HG03066 (cell line): ENCODE measurements at regions not wholly inside any gene's neighbourhood (a gene's known extent, or its start where the extent isn't known, plus 50 kb on each side); places are given as distances from the start of the nearest gene placed in this dataset.
"Not testable (repeated sequence)": the region's sequence is repeated elsewhere in the genome, so short reads cannot be mapped to it uniquely, and the experiment has no call there.

Source experiments
- ATAC-seq: cut with Tn5 transposase; IDR thresholded peaks from one replicate; pipeline ENCODE4 v1.9.1; 2021; ENCODE audit warnings: low read depth; ENCODE audit not compliant: unreplicated experiment

DNA sequence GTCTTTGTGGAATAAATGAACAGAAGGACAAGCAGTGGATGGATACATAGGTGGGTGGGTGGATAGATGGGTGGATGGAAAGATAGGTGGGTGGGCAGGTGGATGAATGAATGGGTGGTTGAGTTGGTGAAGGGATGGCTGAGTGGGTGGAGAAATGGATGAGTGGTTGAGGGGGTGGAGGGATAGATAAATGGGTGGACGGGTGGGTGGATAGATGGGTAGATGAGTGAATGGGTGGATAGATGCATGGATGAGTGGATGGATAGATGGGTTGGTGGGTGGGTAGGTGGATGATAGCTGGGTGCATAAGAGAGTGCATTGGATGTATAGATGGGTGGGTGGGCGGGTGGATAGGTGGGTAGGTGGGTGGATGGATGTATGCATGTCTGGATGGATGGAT, 63.5 kb downstream of the UNC93B1 start:
- not testable (repeated sequence) for ATAC-seq

DNA sequence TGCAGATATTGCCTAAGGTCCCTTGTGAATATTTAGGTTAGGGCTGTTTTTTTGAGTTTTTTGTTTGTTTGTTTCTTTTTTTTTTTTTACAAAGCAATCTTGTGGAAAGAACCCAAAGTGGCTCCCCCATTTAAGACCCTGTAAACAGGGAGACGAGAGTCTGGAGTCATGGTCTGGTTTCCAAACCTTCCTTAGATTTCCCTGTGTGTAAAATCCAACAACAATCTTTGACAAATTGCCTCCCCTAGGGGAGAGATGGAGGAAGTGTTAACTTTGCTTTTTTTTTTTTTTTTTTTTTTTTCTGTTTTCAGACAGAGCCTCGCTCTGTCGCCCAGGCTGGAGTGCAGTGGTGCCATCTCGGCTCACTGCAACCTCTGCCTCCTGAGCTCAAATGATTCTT, 64.9 kb downstream of the UNC93B1 start:
- ATAC-seq = not testable (repeated sequence)

DNA sequence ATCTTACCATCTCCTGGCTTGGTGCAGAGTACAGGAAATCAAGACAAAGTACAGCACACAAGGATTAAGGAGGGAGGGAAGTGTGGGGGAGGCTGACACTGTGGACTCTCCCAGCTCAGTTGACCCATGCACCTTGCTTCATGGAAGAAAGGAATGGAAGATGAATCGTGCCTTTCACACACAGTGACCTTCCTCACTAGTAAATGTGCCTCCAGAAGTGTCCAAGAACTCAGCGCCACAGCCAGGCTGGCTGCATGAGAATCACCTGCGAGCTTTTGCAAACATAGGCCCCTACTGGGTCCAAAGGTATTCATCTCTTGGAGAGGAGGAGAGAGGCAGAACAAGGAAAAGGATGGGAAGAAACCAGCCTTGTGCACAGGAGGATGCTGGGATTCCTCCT, 65.5 kb downstream of the UNC93B1 start:
- ATAC-seq = not testable (repeated sequence)

DNA sequence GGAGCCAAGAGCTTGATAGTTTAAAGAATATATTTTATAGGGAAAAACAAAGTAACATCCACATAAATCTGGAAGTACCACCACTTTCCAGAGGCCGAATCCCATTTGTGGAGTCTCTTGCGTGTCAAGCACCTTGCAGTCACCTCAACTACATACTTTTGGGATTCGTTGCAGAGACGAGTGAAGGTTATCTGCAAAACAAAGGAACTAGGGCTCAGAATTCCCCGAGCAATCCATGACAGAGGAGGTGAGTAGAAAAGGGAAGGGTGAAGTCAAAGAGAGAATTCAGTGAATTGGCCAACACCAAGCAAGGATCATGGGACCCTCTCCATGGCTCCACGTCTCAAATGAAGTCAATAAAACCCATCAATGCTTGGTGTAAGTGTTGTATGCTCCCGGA, 80.3 kb downstream of the UNC93B1 start:
- not testable (repeated sequence) for ATAC-seq

DNA sequence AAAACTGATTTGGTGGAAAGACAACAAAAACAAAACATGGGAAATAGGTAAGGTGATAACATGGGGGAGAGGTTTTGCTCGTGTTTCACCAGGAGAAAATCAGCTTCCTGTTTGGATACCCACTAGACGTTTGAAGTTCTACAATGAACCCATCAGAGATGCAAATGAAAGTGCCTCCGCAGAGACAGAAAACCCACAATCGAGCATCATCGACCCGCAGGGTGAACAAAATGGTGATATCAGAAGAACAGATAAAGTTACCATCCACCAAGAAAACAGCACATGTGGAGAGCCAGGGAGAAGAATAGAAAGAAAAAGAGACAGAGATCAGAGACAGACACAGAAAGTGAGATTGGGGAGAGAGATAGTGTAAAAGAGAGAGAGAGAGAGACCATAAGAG, 83.4 kb downstream of the UNC93B1 start:
- ATAC-seq = not testable (repeated sequence)

DNA sequence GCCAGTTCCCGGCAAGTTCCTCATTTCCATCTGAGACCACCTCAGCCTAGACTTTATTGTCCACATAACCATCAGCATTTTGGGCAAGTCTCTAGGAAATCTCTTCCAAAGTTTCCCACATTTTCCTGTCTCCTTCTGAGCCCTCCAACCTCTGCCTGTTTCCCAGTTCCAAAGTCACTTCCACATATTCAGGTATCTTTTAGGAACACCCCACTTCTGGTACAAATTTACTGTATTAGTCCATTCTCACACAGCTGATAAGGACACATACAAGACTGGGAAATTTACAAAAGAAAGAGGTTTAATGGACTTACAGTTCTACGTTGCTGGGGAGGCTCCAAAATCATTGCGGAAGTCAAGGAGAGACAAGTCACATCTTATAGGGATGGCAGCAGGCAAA, 91.7 kb downstream of the UNC93B1 start:
- not testable (repeated sequence) for ATAC-seq

DNA sequence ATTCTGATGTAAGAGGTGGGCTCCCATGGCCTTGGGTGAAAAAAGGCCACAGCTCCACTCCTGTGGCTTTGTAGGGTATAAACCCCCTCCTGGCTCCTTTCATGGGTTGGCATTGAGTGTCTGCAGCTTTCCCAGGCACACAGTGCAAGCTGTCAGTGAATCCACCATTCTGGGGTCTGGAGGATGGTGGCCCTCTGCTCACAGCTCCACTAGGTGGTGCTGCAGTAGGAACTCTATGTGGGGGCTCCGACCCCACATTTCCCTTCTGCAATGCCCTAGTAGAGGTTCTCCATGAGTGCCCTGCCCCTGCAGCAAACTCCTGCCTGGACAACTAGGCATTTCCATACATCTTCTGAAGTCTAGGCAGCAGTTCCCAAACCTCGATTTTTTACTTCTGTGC, 92.7 kb downstream of the UNC93B1 start:
- ATAC-seq = not testable (repeated sequence)

DNA sequence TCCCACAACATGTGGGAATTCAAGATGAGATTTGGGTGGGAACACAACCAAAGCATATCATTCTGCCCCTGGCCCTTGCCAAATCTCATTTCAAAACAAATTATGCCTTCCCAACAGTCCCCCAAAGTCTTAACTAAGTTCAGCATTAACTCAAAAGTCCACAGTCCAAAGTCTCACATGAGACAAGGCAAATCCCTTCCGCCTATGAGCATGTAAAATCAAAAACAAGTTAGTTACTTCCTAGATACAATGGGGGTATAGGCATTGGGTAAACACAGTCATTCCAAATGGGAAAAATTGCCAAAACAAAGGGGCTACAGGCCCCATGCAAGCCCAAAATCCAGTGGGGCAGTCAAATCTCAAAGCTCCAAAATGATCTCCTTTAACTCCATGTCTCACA, 93.1 kb downstream of the UNC93B1 start:
- ATAC-seq = not testable (repeated sequence)

DNA sequence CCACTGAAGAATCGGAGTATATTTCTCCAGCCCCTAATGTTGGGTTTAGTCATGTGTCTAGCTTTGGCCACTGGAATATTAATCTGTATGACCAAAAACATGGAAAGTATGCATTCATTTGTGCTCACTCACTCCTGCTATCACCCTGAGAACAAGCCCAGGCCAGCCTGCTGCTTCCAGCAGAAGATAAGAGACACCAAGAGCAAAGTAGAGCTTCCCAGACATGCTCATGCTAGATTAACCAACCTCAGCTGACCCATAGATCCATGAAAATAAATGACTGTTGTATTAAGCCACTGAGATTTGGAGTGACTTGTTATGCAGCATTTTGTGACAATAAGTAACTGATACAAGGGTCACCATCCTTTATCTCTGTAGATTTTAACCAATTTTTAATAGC, 96.9 kb downstream of the UNC93B1 start:
- not testable (repeated sequence) for ATAC-seq

DNA sequence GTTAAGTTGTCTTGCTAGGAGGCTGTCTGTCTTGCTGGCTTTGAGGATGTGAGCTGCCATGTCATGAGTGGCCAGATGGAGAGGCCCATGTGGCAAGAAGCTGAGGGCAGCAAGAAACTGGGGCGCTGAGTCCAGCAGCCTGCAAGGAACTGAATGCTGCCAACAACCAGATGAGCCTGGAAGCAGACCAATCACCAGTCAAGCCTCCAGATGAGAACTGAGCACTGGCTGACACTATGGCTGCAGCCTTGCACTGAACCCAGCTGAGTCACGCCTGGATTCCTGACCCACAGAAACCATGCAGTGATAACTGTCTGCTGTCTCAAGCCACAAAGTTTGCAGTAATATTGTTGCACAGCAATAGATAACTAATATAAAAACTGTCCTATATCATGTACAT, 104.4 kb downstream of the UNC93B1 start:
- not testable (repeated sequence) for ATAC-seq

DNA sequence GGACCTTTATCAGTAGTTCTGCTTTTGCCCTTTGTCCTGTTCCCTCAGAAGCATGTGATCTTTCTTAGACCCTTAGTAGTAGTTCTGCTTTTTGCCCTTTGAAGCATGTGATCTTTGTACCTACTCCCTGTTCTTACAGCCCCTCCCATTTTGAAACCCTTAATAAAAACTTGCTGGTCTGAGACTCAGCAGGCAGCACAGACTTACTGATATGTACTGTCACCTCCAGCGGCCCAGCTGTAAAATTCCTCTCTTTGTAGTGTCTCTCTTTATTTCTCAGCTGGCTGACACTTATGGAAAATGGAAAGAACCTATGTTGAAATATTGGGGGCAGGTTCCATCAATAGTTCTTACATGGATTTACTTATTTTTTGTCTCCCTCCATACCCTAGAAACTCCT, 110.4 kb downstream of the UNC93B1 start:
- not testable (repeated sequence) for ATAC-seq

DNA sequence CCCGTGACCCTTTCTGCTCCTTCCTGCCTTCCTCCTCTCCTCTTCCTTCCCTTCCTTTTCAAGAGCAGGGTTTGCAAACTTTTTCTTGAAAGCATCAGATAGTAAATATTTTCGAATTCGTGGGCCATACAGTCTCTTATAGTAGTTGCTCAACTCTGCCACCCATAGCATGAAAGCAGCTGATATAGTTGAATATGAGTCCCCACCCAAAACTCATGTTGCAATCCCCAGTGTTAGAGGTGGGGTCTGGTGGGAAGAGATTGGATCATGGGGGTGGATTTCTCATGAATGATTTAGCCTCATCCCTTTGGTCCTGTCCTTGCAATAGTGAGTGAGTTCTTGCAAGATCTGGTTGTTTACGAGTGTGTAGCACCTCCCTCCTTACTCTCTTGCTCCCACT, 114.3 kb downstream of the UNC93B1 start:
- not testable (repeated sequence) for ATAC-seq

DNA sequence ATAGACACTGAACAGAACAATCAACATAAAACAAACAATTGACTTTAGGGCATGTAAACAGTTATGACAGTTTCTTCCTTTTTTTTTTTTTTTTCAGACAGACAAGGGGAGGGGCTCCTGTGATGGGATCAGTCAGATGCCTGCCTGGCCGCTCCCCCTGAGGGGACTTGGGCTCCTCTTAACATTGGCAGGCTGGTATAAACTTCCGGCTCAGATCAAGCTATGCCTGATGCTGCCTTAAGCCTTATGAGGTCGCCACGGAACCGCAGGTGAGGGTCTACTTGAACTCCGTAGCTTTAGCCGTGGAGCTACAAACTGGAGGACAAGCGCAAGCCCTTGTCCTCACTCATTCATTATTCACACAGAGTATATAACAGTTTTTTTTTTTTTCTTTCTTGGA, 115.8 kb downstream of the UNC93B1 start:
- not testable (repeated sequence) for ATAC-seq

DNA sequence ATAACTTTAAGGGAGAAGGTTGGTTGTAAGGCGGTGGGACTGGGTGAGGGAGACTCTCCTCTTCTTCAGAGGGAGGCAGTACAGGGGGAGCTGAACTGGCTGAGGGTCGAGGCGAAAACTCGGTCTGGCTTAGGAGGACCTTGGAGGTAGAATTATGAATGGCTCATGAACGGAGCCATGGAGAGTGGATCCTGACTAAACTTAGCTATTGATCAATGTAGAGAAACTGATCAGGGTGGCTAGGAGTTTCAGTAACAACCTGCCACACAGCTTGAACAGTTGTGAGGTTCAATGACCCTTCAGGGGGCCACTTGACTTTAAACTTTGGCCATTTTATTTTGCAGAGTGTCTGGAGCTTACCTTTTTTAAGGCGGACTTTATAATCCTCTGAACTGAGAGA, 117.2 kb downstream of the UNC93B1 start:
- not testable (repeated sequence) for ATAC-seq

DNA sequence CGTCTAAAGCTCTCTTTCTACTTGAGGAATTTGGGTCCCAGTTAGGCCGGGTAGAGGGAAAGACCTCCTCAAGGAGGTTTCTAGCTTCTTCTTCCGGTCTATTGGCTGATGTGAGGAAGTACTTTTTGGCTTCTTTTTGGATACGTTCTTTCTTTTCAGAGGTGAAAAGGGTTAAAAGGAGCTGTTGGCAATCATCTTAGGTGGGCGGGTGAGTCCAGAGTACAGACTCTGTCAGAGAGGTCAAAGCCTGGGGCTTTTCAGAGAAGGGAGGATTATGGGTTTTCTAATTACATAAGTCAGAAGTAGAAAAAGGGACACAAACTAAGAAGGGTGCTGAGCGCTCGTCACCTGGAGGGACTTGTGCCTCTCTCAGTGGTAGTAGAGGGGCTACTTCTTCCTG, 117.7 kb downstream of the UNC93B1 start:
- ATAC-seq = not testable (repeated sequence)

DNA sequence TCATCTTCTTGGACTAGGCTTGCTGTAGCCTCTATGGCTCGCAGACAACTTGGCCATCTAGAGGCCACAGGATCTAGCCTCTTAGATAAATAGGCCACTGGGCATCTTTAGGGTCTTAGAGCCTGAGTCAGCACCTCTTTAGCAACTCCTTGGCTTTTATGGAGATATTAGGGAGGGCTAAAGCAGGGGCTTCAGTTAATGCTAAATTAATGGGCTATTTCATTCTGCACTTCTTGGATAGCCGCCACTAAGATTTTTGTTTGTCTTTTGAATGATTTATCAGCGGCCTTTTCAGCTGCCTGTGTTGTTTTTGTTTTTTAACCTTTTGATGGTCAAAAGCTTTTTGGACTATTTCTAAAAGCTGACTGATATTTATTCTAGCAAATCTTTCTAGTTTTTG, 118.3 kb downstream of the UNC93B1 start:
- ATAC-seq = not testable (repeated sequence)

DNA sequence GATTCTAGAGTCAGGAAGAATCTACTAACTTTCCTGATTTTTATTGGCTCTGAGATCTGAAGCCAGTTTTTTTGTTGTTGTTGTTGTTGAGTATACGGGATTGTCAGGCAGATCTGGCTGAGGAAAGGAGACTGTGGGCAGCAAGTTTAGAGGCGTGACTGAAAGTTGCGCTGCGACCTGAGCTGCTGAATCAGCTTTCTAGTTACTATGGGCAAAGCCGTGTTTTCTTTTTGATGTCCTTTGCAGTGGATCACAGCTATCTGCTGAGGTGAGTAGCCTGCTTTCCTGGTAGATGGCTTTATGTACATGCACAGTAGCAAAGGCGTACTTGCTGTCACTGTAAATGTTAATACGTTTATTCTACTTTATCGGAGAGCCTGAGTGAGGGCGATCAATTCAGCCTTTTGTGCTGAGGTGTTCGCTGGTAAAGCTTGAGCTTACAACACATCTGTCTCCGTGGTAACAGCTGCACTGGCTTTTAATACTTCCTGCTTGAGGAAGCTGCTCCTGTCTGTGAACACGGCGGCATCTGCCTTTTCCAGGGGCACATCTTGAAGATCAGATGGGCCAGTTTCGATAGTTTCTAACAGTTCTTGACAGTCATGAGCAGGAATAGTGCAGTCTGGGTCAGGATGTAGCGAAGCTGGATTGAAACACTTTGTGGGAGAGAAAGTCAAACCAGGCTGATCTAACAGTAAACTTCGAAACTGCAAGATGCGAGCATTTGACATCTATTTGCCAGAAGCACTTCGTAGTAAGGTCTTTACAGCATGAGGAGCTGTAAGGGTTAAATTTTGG, 118.9 kb downstream of the UNC93B1 start:
- not testable (repeated sequence) for ATAC-seq

DNA sequence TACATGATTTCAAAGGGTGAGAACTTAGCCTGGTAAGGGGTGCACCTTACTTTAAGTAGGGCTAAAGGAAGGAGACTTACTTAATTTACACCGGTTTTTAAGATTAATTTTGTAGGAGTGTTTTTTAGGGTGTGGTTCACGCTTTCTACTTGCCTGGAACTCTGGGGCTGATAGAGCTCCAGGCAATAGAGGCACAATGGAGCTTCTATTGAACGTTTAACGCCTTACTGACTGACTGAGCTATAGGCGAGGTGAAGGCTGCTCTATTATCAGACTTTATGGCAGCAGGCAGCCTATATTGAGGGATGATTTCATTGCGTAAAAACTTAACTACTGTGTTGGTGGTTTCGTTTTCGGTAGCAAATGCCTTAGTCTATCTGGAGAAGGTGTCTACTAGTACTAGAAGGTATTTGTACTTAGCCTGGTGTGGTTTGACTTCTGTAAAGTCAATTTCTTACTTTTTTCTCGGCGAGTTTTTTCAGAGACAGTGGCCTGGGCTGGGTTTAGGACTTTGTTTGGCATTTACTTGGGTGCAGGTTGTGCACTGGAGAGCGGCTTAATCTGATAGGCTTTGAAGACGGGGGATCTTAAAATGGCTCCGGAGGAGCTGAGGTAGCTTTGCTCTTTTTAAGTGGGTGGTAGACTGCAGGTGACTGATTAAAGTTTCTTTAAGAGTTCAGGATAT, 119.7 kb downstream of the UNC93B1 start:
- not testable (repeated sequence) for ATAC-seq

DNA sequence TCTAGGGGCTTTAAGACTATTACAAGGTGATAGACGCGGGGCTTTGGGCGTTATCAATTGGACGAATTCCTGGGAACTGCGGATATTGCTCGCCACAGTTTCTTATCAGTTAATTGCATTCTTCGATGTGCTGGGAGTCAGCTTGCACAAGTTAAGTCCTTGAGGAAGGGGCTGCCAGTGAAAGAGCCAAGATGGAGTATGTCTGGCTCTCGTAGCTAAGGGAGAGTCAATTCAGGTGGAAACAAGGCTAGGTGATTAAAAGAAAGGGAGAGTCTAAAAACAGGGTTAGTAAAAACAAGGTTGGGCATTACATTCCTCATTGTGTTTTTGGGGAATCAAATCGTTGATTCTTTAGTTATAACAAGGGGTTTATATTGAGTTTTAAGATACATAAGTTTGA, 121.6 kb downstream of the UNC93B1 start:
- not testable (repeated sequence) for ATAC-seq

DNA sequence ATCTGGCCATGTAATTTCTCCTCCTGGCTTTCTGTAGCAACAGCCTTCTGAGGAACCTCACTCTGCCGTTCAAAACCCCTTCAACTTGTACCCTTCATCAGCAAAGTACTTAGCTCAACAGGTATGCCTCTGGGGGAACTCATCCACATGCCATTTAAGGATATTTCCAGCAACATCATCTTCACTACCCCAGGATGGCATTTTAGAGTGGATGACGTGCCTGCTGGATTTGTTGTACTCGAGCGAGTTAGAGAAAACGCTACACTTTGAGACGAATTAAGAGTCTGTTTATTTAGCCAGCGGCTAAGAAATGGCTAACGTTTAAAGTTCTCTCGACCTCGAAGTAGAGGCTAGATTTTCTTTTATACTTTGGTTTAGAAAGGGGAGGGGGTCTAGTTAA, 122.1 kb downstream of the UNC93B1 start:
- not testable (repeated sequence) for ATAC-seq

DNA sequence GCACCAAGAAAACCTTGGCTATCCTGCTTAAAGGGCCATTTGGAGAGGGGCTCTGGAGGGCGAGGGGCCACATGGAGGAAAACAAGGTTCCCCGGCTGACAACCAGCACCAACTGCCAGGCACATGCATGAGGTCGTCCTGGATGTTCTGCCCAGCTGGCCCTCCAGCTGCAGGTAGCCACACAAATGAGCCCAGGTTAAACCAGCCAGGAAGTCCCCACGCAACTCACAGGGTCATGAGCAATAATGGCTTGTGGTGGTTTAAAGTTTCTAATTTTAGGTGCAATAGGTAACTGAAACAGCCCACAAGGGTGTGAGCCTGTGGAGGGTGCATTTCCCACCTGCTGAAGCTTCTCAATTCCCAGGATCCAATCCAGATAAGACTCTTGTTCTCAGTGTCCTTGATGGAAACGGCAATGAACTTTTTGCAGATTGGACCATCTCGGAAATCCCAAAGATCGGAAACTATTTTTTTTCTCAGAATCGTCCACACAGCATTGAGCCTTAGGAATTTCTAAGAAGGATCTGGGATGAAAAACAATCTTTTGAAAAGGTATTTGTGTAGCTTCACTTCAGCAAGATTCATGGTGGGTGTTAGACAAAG, 123.2 kb downstream of the UNC93B1 start:
- ATAC-seq = not testable (repeated sequence)
